ENCODE measurements at regions not wholly inside any gene's neighbourhood (a gene's known extent, or its start where the extent isn't known, plus 50 kb on each side); places are given as distances from the start of the nearest gene placed in this dataset.
"Not testable (repeated sequence)": the region's sequence is repeated elsewhere in the genome, so short reads cannot be mapped to it uniquely, and the experiment has no call there.

DNA sequence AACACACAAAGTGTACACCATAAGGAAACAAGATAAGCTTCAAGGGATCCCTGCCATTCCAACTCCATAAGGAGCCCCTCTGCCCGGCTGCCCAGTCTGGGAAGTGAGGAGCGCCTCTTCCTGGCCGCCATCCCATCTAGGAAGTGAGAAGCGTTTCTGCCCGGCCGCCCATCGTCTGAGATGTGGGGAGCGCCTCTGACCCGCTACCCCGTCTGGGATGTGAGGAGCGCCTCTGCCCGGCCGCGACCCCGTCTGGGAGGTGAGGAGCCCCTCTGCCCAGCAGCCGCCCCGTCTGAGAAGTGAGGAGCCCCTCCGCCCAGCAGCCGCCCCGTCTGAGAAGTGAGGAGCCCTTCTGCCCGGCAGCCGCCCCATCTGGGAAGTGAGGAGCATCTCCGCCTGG, 51.8 kb upstream of the KLHL4 start:
- TF ChIP-seq, protein P1, sequence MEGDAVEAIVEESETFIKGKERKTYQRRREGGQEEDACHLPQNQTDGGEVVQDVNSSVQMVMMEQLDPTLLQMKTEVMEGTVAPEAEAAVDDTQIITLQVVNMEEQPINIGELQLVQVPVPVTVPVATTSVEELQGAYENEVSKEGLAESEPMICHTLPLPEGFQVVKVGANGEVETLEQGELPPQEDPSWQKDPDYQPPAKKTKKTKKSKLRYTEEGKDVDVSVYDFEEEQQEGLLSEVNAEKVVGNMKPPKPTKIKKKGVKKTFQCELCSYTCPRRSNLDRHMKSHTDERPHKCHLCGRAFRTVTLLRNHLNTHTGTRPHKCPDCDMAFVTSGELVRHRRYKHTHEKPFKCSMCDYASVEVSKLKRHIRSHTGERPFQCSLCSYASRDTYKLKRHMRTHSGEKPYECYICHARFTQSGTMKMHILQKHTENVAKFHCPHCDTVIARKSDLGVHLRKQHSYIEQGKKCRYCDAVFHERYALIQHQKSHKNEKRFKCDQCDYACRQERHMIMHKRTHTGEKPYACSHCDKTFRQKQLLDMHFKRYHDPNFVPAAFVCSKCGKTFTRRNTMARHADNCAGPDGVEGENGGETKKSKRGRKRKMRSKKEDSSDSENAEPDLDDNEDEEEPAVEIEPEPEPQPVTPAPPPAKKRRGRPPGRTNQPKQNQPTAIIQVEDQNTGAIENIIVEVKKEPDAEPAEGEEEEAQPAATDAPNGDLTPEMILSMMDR (IDR thresholded peaks at IDR 0.05), result not testable (repeated sequence)
- not testable (repeated sequence) for TF ChIP-seq POLR2AphosphoS5, POLR2A, EP300 (IDR thresholded peaks at IDR 0.05)

Data from upper lobe of left lung (tissue), 4 donors.